Keratinocyte (primary cell): ENCODE measurements at regions not wholly inside any gene's neighbourhood (a gene's known extent, or its start where the extent isn't known, plus 50 kb on each side); places are given as distances from the start of the nearest gene placed in this dataset.
"Not testable (repeated sequence)": the region's sequence is repeated elsewhere in the genome, so short reads cannot be mapped to it uniquely, and the experiment has no call there.

Experiments used
- DNase-seq: peaks from one replicate; pipeline ENCODE4 v3.0.0-alpha.2; 2011; ENCODE audit warnings: low read depth, missing footprints, low spot score
- FAIRE-seq: peaks from 2 replicates; lab custom pipeline; 2011; peaks lifted over from hg19 to GRCh38; lab: Jason Lieb, UNC
- H2AFZ ChIP-seq: 2 replicates; pipeline ENCODE4 v1.6.0; 2012; ENCODE audit warnings: low read length, control low read depth, inconsistent platforms; ENCODE audit not compliant: control insufficient read depth
- H3K27ac ChIP-seq: 2 replicates; pipeline ENCODE4 v1.5.1; 2011; ENCODE audit warnings: low read length; ENCODE audit not compliant: control insufficient read depth, insufficient read depth
- H3K27me3 ChIP-seq: 3 replicates; pipeline ENCODE4 v1.6.0; 2011; ENCODE audit warnings: low read length; ENCODE audit not compliant: control insufficient read depth, insufficient read depth; ENCODE audit errors: extremely low read depth
- H3K36me3 ChIP-seq, 2 experiments: 2 replicates in 1 of 2; 3 replicates in 1 of 2; pipeline ENCODE4 v1.5.1; 2011; ENCODE audit warnings: low read length in 2 of 2, mild to moderate bottlenecking in 1 of 2; ENCODE audit not compliant: control insufficient read depth in 2 of 2, insufficient read depth in 2 of 2; ENCODE audit errors: extremely low read depth in 1 of 2
- H3K4me1 ChIP-seq: 3 replicates; pipeline ENCODE4 v1.5.1; 2011; ENCODE audit warnings: low read length; ENCODE audit not compliant: control insufficient read depth, insufficient read depth; ENCODE audit errors: extremely low read depth
- H3K4me2 ChIP-seq: 3 replicates; pipeline ENCODE4 v1.6.0; 2011; ENCODE audit warnings: low read depth, low read length; ENCODE audit not compliant: control insufficient read depth, insufficient read depth; ENCODE audit errors: extremely low read depth
- H3K4me3 ChIP-seq, 3 experiments: fragments of 200-600 bp in 1 of 3; sonication (generic) in 1 of 3; 2 replicates in 2 of 3; 3 replicates in 1 of 3; pipeline ENCODE4 v1.5.1; 2011 to 2016; ENCODE audit warnings: low read length in 3 of 3, mild to moderate bottlenecking in 3 of 3, control low read depth in 2 of 3, inconsistent platforms in 1 of 3, low read depth in 1 of 3, mixed read lengths in 1 of 3, mixed run types in 1 of 3, moderate library complexity in 1 of 3; ENCODE audit not compliant: control insufficient read depth in 2 of 3, insufficient read depth in 2 of 3; ENCODE audit errors: extremely low read depth in 1 of 3
- H3K79me2 ChIP-seq: 2 replicates; pipeline ENCODE4 v1.6.0; 2012; ENCODE audit warnings: low read length; ENCODE audit not compliant: control insufficient read depth, insufficient read depth
- H3K9ac ChIP-seq: 3 replicates; pipeline ENCODE4 v1.6.0; 2011; ENCODE audit warnings: low read length; ENCODE audit not compliant: control insufficient read depth, insufficient read depth; ENCODE audit errors: extremely low read depth
- H3K9me1 ChIP-seq: 3 replicates; pipeline ENCODE4 v1.6.0; 2011; ENCODE audit warnings: low read length; ENCODE audit not compliant: control insufficient read depth, insufficient read depth; ENCODE audit errors: extremely low read depth
- H3K9me3 ChIP-seq: 2 replicates; pipeline ENCODE4 v1.5.1; 2012; ENCODE audit warnings: low read depth, low read length; ENCODE audit not compliant: control insufficient read depth
- H4K20me1 ChIP-seq: 3 replicates; pipeline ENCODE4 v1.6.0; 2011; ENCODE audit warnings: low read length; ENCODE audit not compliant: control insufficient read depth, insufficient read depth; ENCODE audit errors: extremely low read depth
- CTCF ChIP-seq, 3 experiments: IDR thresholded peaks in 1 of 3; conservative IDR thresholded peaks in 1 of 3; optimal IDR thresholded peaks in 1 of 3; 2 replicates in 2 of 3; 3 replicates in 1 of 3; pipeline versions ENCODE3 to v1.5.1; 2011; ENCODE audit warnings: low read length in 3 of 3, mild to moderate bottlenecking in 3 of 3, moderate library complexity in 2 of 3, control low read depth in 1 of 3, inconsistent platforms in 1 of 3; ENCODE audit not compliant: insufficient read depth in 2 of 3; ENCODE audit errors: extremely low read depth in 1 of 3
- EZH2 ChIP-seq: IDR thresholded peaks from one replicate; pipeline ENCODE4 v1.6.1; 2012; ENCODE audit warnings: inconsistent platforms, mild to moderate bottlenecking, low read length, moderate library complexity
- dilution Hi-C: fragments of 300-500 bp; cut with MboI; formaldehyde crosslinking; loops from one replicate; pipeline ENCODE4 v1.7.0; 2020; ENCODE audit warnings: low sequenced_read_pairs; ENCODE audit not compliant: extremely low pct_ligation_motif_present

DNA sequence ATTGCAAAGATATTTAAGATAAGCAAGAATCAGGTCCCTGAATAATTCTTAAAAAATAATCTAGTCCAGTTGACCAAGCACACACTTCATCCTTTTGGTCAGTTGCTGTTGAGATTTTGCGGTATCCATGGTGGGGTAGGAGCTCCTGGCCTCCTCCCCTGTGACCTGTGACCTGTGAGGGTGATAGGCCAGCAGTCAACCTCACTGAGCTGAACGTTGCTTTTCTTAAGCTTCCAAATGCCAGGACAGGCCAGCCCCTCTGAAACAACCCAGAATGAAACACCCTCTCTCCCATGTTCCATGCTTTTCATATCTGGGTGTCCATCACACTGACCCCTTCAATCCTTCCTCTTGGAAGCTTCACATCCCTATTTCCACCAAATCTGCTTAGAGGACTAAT, 164.9 kb downstream of the THBS2 start:
- H3K9ac ChIP-seq, result no peak overlapping the region
- TF ChIP-seq CTCF (optimal IDR thresholded peaks at IDR 0.05 in 1 of 3, IDR thresholded peaks at IDR 0.05 in 1 of 3, conservative IDR thresholded peaks at IDR 0.05 in 1 of 3; ENCODE audit: extremely low read depth in 1 of 3, insufficient read depth in 2 of 3, low read length in 3 of 3), result no peak
- H3K4me1 ChIP-seq, result peaks cover 3% of the 10 kb centered on the region
- dilution Hi-C loops, result no loop called here
- peaks cover 2% of the 10 kb centered on the region for H3K9me3 ChIP-seq
- no peaks in the 10 kb centered on the region for H3K79me2 ChIP-seq
- H2AFZ ChIP-seq, result no peak overlapping the region
- no peak for DNase-seq
- H3K9me1 ChIP-seq, result no peaks in the 10 kb centered on the region
- H3K4me3 ChIP-seq, result no peak overlapping the region
- H4K20me1 ChIP-seq, result no peaks in the 10 kb centered on the region
- no peak overlapping the region for H3K27ac ChIP-seq
- no peaks in the 10 kb centered on the region for H3K36me3 ChIP-seq
- no peaks in the 10 kb centered on the region for H3K27me3 ChIP-seq
- no peak for FAIRE-seq
- H3K4me2 ChIP-seq, result no peak overlapping the region

GRCh38 chr6:169087443-169088041, 166.1 kb downstream of the THBS2 start:
- dilution Hi-C loops, result no loop called here
- no peaks in the 10 kb centered on the region for H3K9me1 ChIP-seq
- H3K36me3 ChIP-seq, result no peaks in the 10 kb centered on the region
- H3K27ac ChIP-seq, result no peak overlapping the region
- H3K4me1 ChIP-seq, result peaks cover 3% of the 10 kb centered on the region
- H3K79me2 ChIP-seq, result no peaks in the 10 kb centered on the region
- FAIRE-seq (no peak), DNase-seq (no peak)
- TF ChIP-seq CTCF (optimal IDR thresholded peaks at IDR 0.05 in 1 of 3, IDR thresholded peaks at IDR 0.05 in 1 of 3, conservative IDR thresholded peaks at IDR 0.05 in 1 of 3; ENCODE audit: extremely low read depth in 1 of 3, insufficient read depth in 2 of 3, low read length in 3 of 3) (no peak), EZH2 (no peak)
- H4K20me1 ChIP-seq, result no peaks in the 10 kb centered on the region
- no peaks in the 10 kb centered on the region for H3K27me3 ChIP-seq
- peaks cover 2% of the 10 kb centered on the region for H3K9me3 ChIP-seq
- H3K4me2 ChIP-seq, result no peak overlapping the region
- no peak overlapping the region for H2AFZ ChIP-seq
- H3K4me3 ChIP-seq, result no peak overlapping the region
- no peak overlapping the region for H3K9ac ChIP-seq

- H3K27me3 ChIP-seq, dilution Hi-C loops, H3K4me2 ChIP-seq, H3K9me3 ChIP-seq, H2AFZ ChIP-seq, H3K9ac ChIP-seq, H3K4me3 ChIP-seq, DNase-seq, FAIRE-seq, H3K79me2 ChIP-seq, H3K27ac ChIP-seq, H3K36me3 ChIP-seq, H3K9me1 ChIP-seq, H3K4me1 ChIP-seq, H4K20me1 ChIP-seq: not testable (repeated sequence)
Measured at GRCh38 chr6:169086616-169087015, 167.0 kb downstream of the THBS2 start.
